Erythroblast (primary cell): ENCODE measurements at regions not wholly inside any gene's neighbourhood (a gene's known extent, or its start where the extent isn't known, plus 50 kb on each side); places are given as distances from the start of the nearest gene placed in this dataset.

ENCODE experiments used
- GATA1 ChIP-seq: IDR thresholded peaks from 2 replicates; pipeline ENCODE4 v1.6.1; 2011; ENCODE audit warnings: low read depth, mild to moderate bottlenecking, control low read depth, low read length, moderate library complexity
- POLR2A ChIP-seq: IDR thresholded peaks from 2 replicates; pipeline ENCODE4 v1.6.1; 2011; ENCODE audit warnings: mild to moderate bottlenecking, low read length

GRCh38 chr15:81981908-81982307 lies 63.9 kb downstream of the MEX3B start:
- TF ChIP-seq POLR2A (no peak), GATA1 (no peak)
